ENCODE measurements at regions not wholly inside any gene's neighbourhood (a gene's known extent, or its start where the extent isn't known, plus 50 kb on each side); places are given as distances from the start of the nearest gene placed in this dataset.

DNA sequence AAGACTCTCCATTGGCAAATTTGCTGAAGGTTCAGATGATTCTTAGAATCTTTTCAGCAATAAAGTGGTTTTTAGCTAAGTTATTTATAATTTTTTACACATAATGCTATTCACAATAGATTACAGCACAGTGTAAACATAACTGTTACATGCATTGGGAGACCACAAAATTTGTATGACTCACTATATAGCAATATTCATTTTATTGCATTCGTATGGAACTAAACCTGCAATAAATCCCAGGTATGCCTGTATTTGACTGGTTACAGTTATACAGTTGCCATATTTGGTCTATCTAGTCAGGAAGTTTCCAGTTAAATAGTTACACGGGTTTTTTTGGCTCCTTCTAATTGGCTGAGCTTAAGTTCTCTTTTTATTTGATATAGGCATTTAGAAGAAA lies 220.8 kb downstream of the MRPS30 start:
- ATAC-seq (ENCODE audit: insufficient read depth, low FRiP score): no peak
- WGBS, 2 donors: 66 to 77% methylated on average over 2 of the region's 2 CpGs
- no peaks in the 10 kb centered on the region for H3K4me1 ChIP-seq (ENCODE audit: control insufficient read depth in 5 of 5, insufficient read depth in 5 of 5, low read length in 5 of 5)

DNA sequence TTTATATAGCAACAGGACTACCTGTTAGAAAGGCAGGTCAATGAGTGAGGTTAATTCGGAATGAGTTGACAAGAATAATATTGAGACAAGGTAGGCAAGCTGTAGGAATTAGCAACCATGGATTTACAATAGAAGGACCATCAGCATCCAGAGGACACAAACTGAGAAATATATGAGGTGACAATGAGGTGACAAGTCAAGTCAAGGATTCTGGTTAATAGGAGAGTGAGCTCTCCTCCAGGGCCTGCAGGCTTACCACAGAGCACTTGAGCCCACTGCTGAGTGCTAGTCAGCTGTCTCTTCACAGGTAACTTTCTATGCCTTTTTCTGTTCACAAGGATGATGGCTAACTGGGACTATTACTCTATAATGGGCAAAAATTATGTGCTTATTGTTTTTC lies 227.2 kb downstream of the MRPS30 start:
- DNase-seq (no peak), ATAC-seq (ENCODE audit: insufficient read depth, low FRiP score) (no peak)
- Histone ChIP-seq H3K4me3 (no peak overlapping the region), H3K36me3 (ENCODE audit: control insufficient read depth in 4 of 4, insufficient read depth in 4 of 4, low read length in 4 of 4) (no peaks in the 10 kb centered on the region), H3K9ac (ENCODE audit: insufficient read depth in 1 of 2, low read length in 2 of 2) (no peak overlapping the region), H3K27me3 (ENCODE audit: control insufficient read depth in 3 of 3, insufficient read depth in 3 of 3, low read length in 2 of 3) (no peaks in the 10 kb centered on the region), H3K27ac (ENCODE audit: low read depth in 1 of 2, low read length in 1 of 2) (no peak overlapping the region), H3K9me3 (ENCODE audit: control insufficient read depth in 4 of 4, insufficient read depth in 3 of 4, low read length in 3 of 4) (no peaks in the 10 kb centered on the region), H3K4me1 (ENCODE audit: control insufficient read depth in 5 of 5, insufficient read depth in 5 of 5, low read length in 5 of 5) (no peaks in the 10 kb centered on the region)
- TF ChIP-seq, protein P1, sequence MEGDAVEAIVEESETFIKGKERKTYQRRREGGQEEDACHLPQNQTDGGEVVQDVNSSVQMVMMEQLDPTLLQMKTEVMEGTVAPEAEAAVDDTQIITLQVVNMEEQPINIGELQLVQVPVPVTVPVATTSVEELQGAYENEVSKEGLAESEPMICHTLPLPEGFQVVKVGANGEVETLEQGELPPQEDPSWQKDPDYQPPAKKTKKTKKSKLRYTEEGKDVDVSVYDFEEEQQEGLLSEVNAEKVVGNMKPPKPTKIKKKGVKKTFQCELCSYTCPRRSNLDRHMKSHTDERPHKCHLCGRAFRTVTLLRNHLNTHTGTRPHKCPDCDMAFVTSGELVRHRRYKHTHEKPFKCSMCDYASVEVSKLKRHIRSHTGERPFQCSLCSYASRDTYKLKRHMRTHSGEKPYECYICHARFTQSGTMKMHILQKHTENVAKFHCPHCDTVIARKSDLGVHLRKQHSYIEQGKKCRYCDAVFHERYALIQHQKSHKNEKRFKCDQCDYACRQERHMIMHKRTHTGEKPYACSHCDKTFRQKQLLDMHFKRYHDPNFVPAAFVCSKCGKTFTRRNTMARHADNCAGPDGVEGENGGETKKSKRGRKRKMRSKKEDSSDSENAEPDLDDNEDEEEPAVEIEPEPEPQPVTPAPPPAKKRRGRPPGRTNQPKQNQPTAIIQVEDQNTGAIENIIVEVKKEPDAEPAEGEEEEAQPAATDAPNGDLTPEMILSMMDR (IDR thresholded peaks at IDR 0.05; ENCODE audit: control extremely low read depth, extremely low read depth): no peak
- WGBS, 2 donors: 77 to 89% methylated on average over 1 of the region's 1 CpG

More for the DNA sequence above, 220.8 kb downstream of the MRPS30 start:
- TF ChIP-seq, protein P1 (IDR thresholded peaks at IDR 0.05; ENCODE audit: control extremely low read depth, extremely low read depth): no peak
- H3K27ac ChIP-seq (ENCODE audit: low read depth in 1 of 2, low read length in 1 of 2): no peak overlapping the region
- H3K9me3 ChIP-seq (ENCODE audit: control insufficient read depth in 4 of 4, insufficient read depth in 3 of 4, low read length in 3 of 4): no peaks in the 10 kb centered on the region
- no peak overlapping the region for H3K9ac ChIP-seq (ENCODE audit: insufficient read depth in 1 of 2, low read length in 2 of 2)
- no peaks in the 10 kb centered on the region for H3K36me3 ChIP-seq (ENCODE audit: control insufficient read depth in 4 of 4, insufficient read depth in 4 of 4, low read length in 4 of 4)
- H3K4me3 ChIP-seq: no peak overlapping the region
- DNase-seq: no peak
- H3K27me3 ChIP-seq (ENCODE audit: control insufficient read depth in 3 of 3, insufficient read depth in 3 of 3, low read length in 2 of 3): no peaks in the 10 kb centered on the region

DNA sequence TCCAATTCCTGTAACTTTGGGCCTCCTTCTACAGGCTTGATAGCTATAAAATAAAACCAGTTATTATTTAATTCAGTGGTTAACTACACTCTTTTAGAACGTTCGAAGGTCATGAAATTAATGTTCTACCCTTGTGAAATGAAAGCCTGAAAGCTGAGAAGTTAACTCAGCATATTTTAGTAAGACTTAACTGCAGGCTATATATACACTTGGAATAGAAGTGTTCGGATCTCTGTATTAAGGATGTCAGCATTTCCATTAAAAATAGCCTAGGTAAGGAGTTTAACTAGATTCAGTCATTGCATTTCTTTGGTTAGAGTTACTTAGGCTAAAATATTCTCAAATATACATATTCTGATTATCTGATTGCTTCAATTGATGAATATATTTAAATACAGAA lies 229.2 kb downstream of the MRPS30 start:
- H3K9ac ChIP-seq (ENCODE audit: insufficient read depth in 1 of 2, low read length in 2 of 2): no peak overlapping the region
- WGBS, 2 donors: 78 to 85% methylated on average over 3 of the region's 3 CpGs

More for the DNA sequence above, 229.2 kb downstream of the MRPS30 start:
- no peak for DNase-seq
- ATAC-seq (ENCODE audit: insufficient read depth, low FRiP score): no peak
- TF ChIP-seq, protein P1 (IDR thresholded peaks at IDR 0.05; ENCODE audit: control extremely low read depth, extremely low read depth): no peak
- H3K27me3 ChIP-seq (ENCODE audit: control insufficient read depth in 3 of 3, insufficient read depth in 3 of 3, low read length in 2 of 3): no peaks in the 10 kb centered on the region
- H3K4me1 ChIP-seq (ENCODE audit: control insufficient read depth in 5 of 5, insufficient read depth in 5 of 5, low read length in 5 of 5): no peaks in the 10 kb centered on the region
- H3K9me3 ChIP-seq (ENCODE audit: control insufficient read depth in 4 of 4, insufficient read depth in 3 of 4, low read length in 3 of 4): no peaks in the 10 kb centered on the region
- no peaks in the 10 kb centered on the region for H3K36me3 ChIP-seq (ENCODE audit: control insufficient read depth in 4 of 4, insufficient read depth in 4 of 4, low read length in 4 of 4)
- no peak overlapping the region for H3K4me3 ChIP-seq
- H3K27ac ChIP-seq (ENCODE audit: low read depth in 1 of 2, low read length in 1 of 2): no peak overlapping the region

Measured in lung (tissue), 11 donors.